IMR-90 (cell line): ENCODE measurements at regions not wholly inside any gene's neighbourhood (a gene's known extent, or its start where the extent isn't known, plus 50 kb on each side); places are given as distances from the start of the nearest gene placed in this dataset.

ENCODE experiments used
- ATAC-seq: fragments of 200-7000 bp; cut with Tn5 transposase; 2 replicates; pipeline ENCODE4 v1.9.1; 2020; ENCODE audit warnings: low read depth, mild to moderate bottlenecking, moderate library complexity
- BruUV-seq: library from RNA; stranded (reverse); fragments of 400-500 nt; replicated peaks from 2 replicates; lab custom pipeline; 2021; lab: Mats Ljungman, UMichigan
- CTCF ChIA-PET: fragments of 300-600 bp; formaldehyde crosslinking; extraction: SDS; loops from one replicate; lab custom pipeline; 2021; ENCODE audit warnings: antibody characterized with exemption; lab: Yijun Ruan, JAX
- POLR2A ChIA-PET: fragments of 300-600 bp; sonication (Branson Sonifier 250); formaldehyde crosslinking; loops from one replicate; lab custom pipeline; 2022; ENCODE audit warnings: antibody characterized with exemption; ENCODE audit not compliant: unreplicated experiment; lab: Charles Lee
- DNase-seq: peaks from one replicate; pipeline ENCODE4 v3.0.0; 2013
- H2AFZ ChIP-seq: replicated peaks from 2 replicates; pipeline ENCODE3; 2013; ENCODE audit warnings: low read length, mild to moderate bottlenecking; ENCODE audit not compliant: poor library complexity
- H2AK5ac ChIP-seq: 2 replicates; pipeline ENCODE4 v1.6.1; 2013; ENCODE audit warnings: low read depth, low read length, inconsistent platforms
- H2AK9ac ChIP-seq: replicated peaks from 2 replicates; pipeline ENCODE3; 2013; ENCODE audit warnings: mild to moderate bottlenecking, low read depth, low read length, moderate library complexity; ENCODE audit not compliant: poor library complexity
- H2BK120ac ChIP-seq: 2 replicates; pipeline ENCODE4 v1.6.1; 2013; ENCODE audit warnings: low read depth, low read length, inconsistent platforms
- H2BK15ac ChIP-seq: 3 replicates; pipeline ENCODE4 v1.6.1; 2013; ENCODE audit warnings: low read depth, low read length, inconsistent platforms
- H2BK20ac ChIP-seq: 2 replicates; pipeline ENCODE4 v1.6.1; 2013; ENCODE audit warnings: low read depth, mild to moderate bottlenecking, inconsistent platforms, low read length, moderate library complexity
- H2BK5ac ChIP-seq: 2 replicates; pipeline ENCODE4 v1.6.1; 2013; ENCODE audit warnings: mild to moderate bottlenecking, low read depth, low read length, inconsistent platforms; ENCODE audit not compliant: poor library complexity, severe bottlenecking
- H3K14ac ChIP-seq: replicated peaks from 2 replicates; pipeline ENCODE4 v1.6.1; 2013; ENCODE audit warnings: low read depth, low read length, inconsistent platforms
- H3K18ac ChIP-seq: 2 replicates; pipeline ENCODE4 v1.6.1; 2013; ENCODE audit warnings: low read depth, low read length, control low read depth
- H3K23ac ChIP-seq: 2 replicates; pipeline ENCODE4 v1.6.1; 2013; ENCODE audit warnings: low read depth, low read length, inconsistent platforms
- H3K27ac ChIP-seq: 2 replicates; pipeline ENCODE4 v1.5.1; 2013; ENCODE audit warnings: mild to moderate bottlenecking, control low read depth, low read length; ENCODE audit not compliant: insufficient read depth
- H3K27me3 ChIP-seq: 2 replicates; pipeline ENCODE4 v1.6.1; 2013; ENCODE audit warnings: low read length; ENCODE audit not compliant: control insufficient read depth, insufficient read depth
- H3K36me3 ChIP-seq: 2 replicates; pipeline ENCODE4 v1.6.1; 2013; ENCODE audit warnings: low read length, mixed read lengths; ENCODE audit not compliant: control insufficient read depth, insufficient read depth
- H3K4ac ChIP-seq: 2 replicates; pipeline ENCODE4 v1.6.1; 2013; ENCODE audit warnings: low read depth, low read length, inconsistent platforms
- H3K4me1 ChIP-seq: 2 replicates; pipeline ENCODE4 v1.6.1; 2013; ENCODE audit warnings: low read length, mixed read lengths; ENCODE audit not compliant: control insufficient read depth, insufficient read depth
- H3K4me2 ChIP-seq: 2 replicates; pipeline ENCODE4 v1.6.1; 2013; ENCODE audit warnings: low read depth, mild to moderate bottlenecking, control low read depth, low read length, moderate library complexity
- H3K4me3 ChIP-seq: 2 replicates; pipeline ENCODE4 v1.5.1; 2013; ENCODE audit warnings: low read depth, mild to moderate bottlenecking, control low read depth, low read length, moderate library complexity; ENCODE audit not compliant: insufficient read depth
- H3K56ac ChIP-seq: 2 replicates; pipeline ENCODE4 v1.6.1; 2013; ENCODE audit warnings: low read length, inconsistent platforms; ENCODE audit not compliant: insufficient read depth; ENCODE audit errors: extremely low read depth
- H3K79me1 ChIP-seq, 2 experiments: 2 replicates each; pipeline ENCODE4 v1.6.1; 2013; ENCODE audit warnings: low read length in 2 of 2, inconsistent platforms in 1 of 2, low read depth in 1 of 2
- H3K9ac ChIP-seq: 2 replicates; pipeline ENCODE4 v1.6.1; 2013; ENCODE audit warnings: low read depth, low read length, control low read depth
- H3K9me1 ChIP-seq: 2 replicates; pipeline ENCODE4 v1.6.1; 2013; ENCODE audit warnings: low read length, inconsistent platforms; ENCODE audit not compliant: insufficient read depth
- H3K9me3 ChIP-seq: 2 replicates; pipeline ENCODE4 v1.6.1; 2013; ENCODE audit warnings: low read length; ENCODE audit not compliant: control insufficient read depth, insufficient read depth
- H4K20me1 ChIP-seq: 2 replicates; pipeline ENCODE4 v1.6.1; 2013; ENCODE audit warnings: low read length, inconsistent platforms; ENCODE audit not compliant: insufficient read depth
- H4K5ac ChIP-seq: 2 replicates; pipeline ENCODE4 v1.6.1; 2013; ENCODE audit warnings: mild to moderate bottlenecking, low read depth, low read length, control low read depth
- H4K8ac ChIP-seq, 2 experiments: 2 replicates each; pipeline ENCODE4 v1.6.1; 2013; ENCODE audit warnings: low read depth in 2 of 2, low read length in 2 of 2, control low read depth in 1 of 2, inconsistent platforms in 1 of 2
- H4K91ac ChIP-seq: 2 replicates; pipeline ENCODE4 v1.6.1; 2013; ENCODE audit warnings: low read depth, low read length, inconsistent platforms; ENCODE audit not compliant: insufficient read depth
- BHLHE40 ChIP-seq: fragments of 150-350 bp; IDR thresholded peaks from 2 replicates; pipeline ENCODE4 v1.6.1; 2016; ENCODE audit warnings: mild to moderate bottlenecking, low read depth, low read length
- CEBPB ChIP-seq: IDR thresholded peaks from 2 replicates; pipeline ENCODE4 v1.6.1; 2012; ENCODE audit warnings: low read depth, low read length, improper control_type of control experiment
- CHD1 ChIP-seq: IDR thresholded peaks from 2 replicates; pipeline ENCODE4 v1.6.1; 2012; ENCODE audit warnings: low read depth, low read length, improper control_type of control experiment
- FOS ChIP-seq: fragments of 150-350 bp; IDR thresholded peaks from 2 replicates; pipeline ENCODE4 v1.6.1; 2016; ENCODE audit warnings: low read depth, low read length
- MAFK ChIP-seq: IDR thresholded peaks from 2 replicates; pipeline ENCODE4 v1.6.1; 2012; ENCODE audit warnings: low read depth, low read length, improper control_type of control experiment
- MAZ ChIP-seq: IDR thresholded peaks from 2 replicates; pipeline ENCODE4 v1.6.1; 2012; ENCODE audit warnings: low read depth, mild to moderate bottlenecking, low read length, improper control_type of control experiment, moderate library complexity, borderline replicate concordance
- MXI1 ChIP-seq: IDR thresholded peaks from 2 replicates; pipeline ENCODE4 v1.6.1; 2012; ENCODE audit warnings: low read depth, mild to moderate bottlenecking, low read length, moderate library complexity, borderline replicate concordance
- NFE2L2 ChIP-seq: fragments of 150-350 bp; IDR thresholded peaks from 2 replicates; pipeline ENCODE4 v1.6.1; 2016; ENCODE audit warnings: low read depth, mild to moderate bottlenecking, low read length
- POLR2A ChIP-seq: IDR thresholded peaks from 2 replicates; pipeline ENCODE4 v1.6.1; 2012; ENCODE audit warnings: mild to moderate bottlenecking, low read depth, low read length
- RCOR1 ChIP-seq: IDR thresholded peaks from 2 replicates; pipeline ENCODE4 v1.6.1; 2012; ENCODE audit warnings: mild to moderate bottlenecking, low read length, improper control_type of control experiment; ENCODE audit not compliant: insufficient replicate concordance
- RFX5 ChIP-seq: IDR thresholded peaks from 2 replicates; pipeline ENCODE4 v1.8.0; 2012; ENCODE audit warnings: low read depth, mild to moderate bottlenecking, low read length, moderate library complexity
- SMC3 ChIP-seq: fragments of 150-350 bp; IDR thresholded peaks from 2 replicates; pipeline ENCODE4 v1.6.1; 2016; ENCODE audit warnings: low read depth, mild to moderate bottlenecking, antibody characterized with exemption, low read length, moderate library complexity
- WGBS, 2 experiments: methylation state at CpG; one replicate each; pipeline versions ENCODE4 v1.1.5 to v1.1.7; 2013; ENCODE audit warnings: missing lambda C conversion rate in 2 of 2; ENCODE audit not compliant: insufficient read length in 1 of 2; ENCODE audit errors: extremely low coverage in 2 of 2; 5-methylcytosine and 5-hydroxymethylcytosine counted together
- dilution Hi-C: fragments of 300-500 bp; cut with HindIII; formaldehyde crosslinking; loops from one replicate; pipeline ENCODE4 v1.14.3; 2018; ENCODE audit warnings: low sequenced_read_pairs; ENCODE audit not compliant: unreplicated experiment
- in situ Hi-C: fragments of 300-500 bp; cut with MboI; formaldehyde crosslinking; loops from 3 replicates; pipeline ENCODE4 v1.14.3; 2019; ENCODE audit warnings: low sequenced_read_pairs, inconsistent platforms, mixed read lengths
- intact Hi-C: fragments of 100-400 bp; cut with micrococcal nuclease; formaldehyde crosslinking; loops from 2 replicates; pipeline ENCODE4 v1.10.0; 2022
- TF ChIP-seq, protein P1 (sequence below): fragments of 150-350 bp; IDR thresholded peaks from 2 replicates; pipeline ENCODE4 v1.6.1; 2017; ENCODE audit warnings: mild to moderate bottlenecking, antibody characterized with exemption, low read length, low read depth
- TF ChIP-seq, protein P2 (sequence below): fragments of 150-350 bp; IDR thresholded peaks from 2 replicates; pipeline ENCODE4 v1.6.1; 2016; ENCODE audit warnings: low read depth, mild to moderate bottlenecking, low read length, moderate library complexity, borderline replicate concordance

DNA sequence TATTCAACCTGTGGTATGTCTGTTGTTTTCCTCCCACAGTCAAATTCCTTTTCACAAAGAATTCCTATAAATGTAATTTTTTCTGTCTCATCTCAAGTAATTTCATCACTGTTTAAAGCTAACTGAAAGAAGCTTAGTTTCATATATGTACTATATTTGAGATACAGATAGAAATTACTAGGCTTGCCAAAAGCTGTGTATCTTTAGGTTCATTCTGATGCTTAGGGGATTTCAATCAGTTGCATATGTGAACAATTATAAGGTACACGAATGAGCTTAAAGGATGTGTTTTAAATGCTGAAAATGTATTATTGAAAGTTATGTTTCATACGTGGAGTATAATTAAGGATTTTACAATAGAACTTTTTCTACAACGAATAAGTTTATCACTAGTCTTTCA lies 59.2 kb upstream of the DSG1 start:
- Histone ChIP-seq H2AK9ac (no peak overlapping the region), H3K9ac (no peak overlapping the region), H3K23ac (no peak overlapping the region), H3K36me3 (no peaks in the 10 kb centered on the region), H3K14ac (no peak overlapping the region), H4K5ac (no peak overlapping the region), H4K20me1 (no peaks in the 10 kb centered on the region), H2BK120ac (no peak overlapping the region), H4K8ac (no peak overlapping the region), H2BK20ac (no peak overlapping the region), H3K9me3 (peaks cover 2% of the 10 kb centered on the region; the same call in 1 of the 2 replicates), H3K9me1 (no peaks in the 10 kb centered on the region), H3K4ac (no peak overlapping the region), H2BK15ac (no peak overlapping the region), H3K56ac (no peak overlapping the region), H2AK5ac (no peak overlapping the region), H3K27ac (no peak overlapping the region), H2AFZ (no peak overlapping the region), H3K79me1 (no peaks in the 10 kb centered on the region), H3K4me3 (no peak overlapping the region), H3K27me3 (no peaks in the 10 kb centered on the region), H3K4me1 (no peaks in the 10 kb centered on the region), H4K91ac (no peak overlapping the region), H2BK5ac (no peak overlapping the region), H3K18ac (no peak overlapping the region), H3K4me2 (no peak overlapping the region)
- in situ Hi-C loops: no loop called here
- POLR2A ChIA-PET: no interaction called here
- no peak for ATAC-seq
- CTCF ChIA-PET: interaction anchor here (0.6 kb wide), 1 partner anchor 430 kb away, joined by 3 read pairs; no protein-coding TSS in a partner anchor
- intact Hi-C loops: no loop called here
- no TSS peak for BruUV-seq
- no peak for DNase-seq
- dilution Hi-C loops: no loop called here
- TF ChIP-seq NFE2L2 (no peak), FOS (no peak), SMC3 (no peak), CEBPB (no peak), MAFK (no peak), BHLHE40 (no peak), POLR2A (no peak), CHD1 (no peak), RCOR1 (no peak), MAZ (no peak), MXI1 (no peak), RFX5 (no peak)
- TF ChIP-seq, protein P1, sequence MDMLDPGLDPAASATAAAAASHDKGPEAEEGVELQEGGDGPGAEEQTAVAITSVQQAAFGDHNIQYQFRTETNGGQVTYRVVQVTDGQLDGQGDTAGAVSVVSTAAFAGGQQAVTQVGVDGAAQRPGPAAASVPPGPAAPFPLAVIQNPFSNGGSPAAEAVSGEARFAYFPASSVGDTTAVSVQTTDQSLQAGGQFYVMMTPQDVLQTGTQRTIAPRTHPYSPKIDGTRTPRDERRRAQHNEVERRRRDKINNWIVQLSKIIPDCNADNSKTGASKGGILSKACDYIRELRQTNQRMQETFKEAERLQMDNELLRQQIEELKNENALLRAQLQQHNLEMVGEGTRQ: no peak
- TF ChIP-seq, protein P2, sequence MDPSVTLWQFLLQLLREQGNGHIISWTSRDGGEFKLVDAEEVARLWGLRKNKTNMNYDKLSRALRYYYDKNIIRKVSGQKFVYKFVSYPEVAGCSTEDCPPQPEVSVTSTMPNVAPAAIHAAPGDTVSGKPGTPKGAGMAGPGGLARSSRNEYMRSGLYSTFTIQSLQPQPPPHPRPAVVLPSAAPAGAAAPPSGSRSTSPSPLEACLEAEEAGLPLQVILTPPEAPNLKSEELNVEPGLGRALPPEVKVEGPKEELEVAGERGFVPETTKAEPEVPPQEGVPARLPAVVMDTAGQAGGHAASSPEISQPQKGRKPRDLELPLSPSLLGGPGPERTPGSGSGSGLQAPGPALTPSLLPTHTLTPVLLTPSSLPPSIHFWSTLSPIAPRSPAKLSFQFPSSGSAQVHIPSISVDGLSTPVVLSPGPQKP: no peak
- no CpG with 5 or more reads among the region's 3 CpGs for WGBS, 2 experiments
